IPS DF 6.9 (cell line): ENCODE measurements at regions not wholly inside any gene's neighbourhood (a gene's known extent, or its start where the extent isn't known, plus 50 kb on each side); places are given as distances from the start of the nearest gene placed in this dataset.

Experiments used
- DNase-seq: peaks from one replicate; pipeline ENCODE4 v3.0.0-alpha.2; 2013; ENCODE audit warnings: low read depth, low spot score
- H3K27ac ChIP-seq: one replicate; pipeline ENCODE4 v1.5.1; 2013; ENCODE audit warnings: low read length, control low read depth
- H3K27me3 ChIP-seq: 2 replicates; pipeline ENCODE4 v1.6.1; 2013; ENCODE audit warnings: mild to moderate bottlenecking, low read length; ENCODE audit not compliant: control insufficient read depth, insufficient read depth
- H3K36me3 ChIP-seq: 2 replicates; pipeline ENCODE4 v1.6.1; 2013; ENCODE audit warnings: low read length; ENCODE audit not compliant: control insufficient read depth, insufficient read depth
- H3K4me1 ChIP-seq: 2 replicates; pipeline ENCODE4 v1.6.1; 2013; ENCODE audit warnings: low read length; ENCODE audit not compliant: control insufficient read depth, insufficient read depth
- H3K4me3 ChIP-seq: 2 replicates; pipeline ENCODE4 v1.5.1; 2013; ENCODE audit warnings: mild to moderate bottlenecking, low read length
- H3K9me3 ChIP-seq: 2 replicates; pipeline ENCODE4 v1.6.1; 2013; ENCODE audit warnings: low read length, inconsistent platforms; ENCODE audit not compliant: control insufficient read depth, insufficient read depth
- WGBS: extraction: QIAGEN DNeasy Blood & Tissue Kit; methylation state at CpG from one replicate; pipeline ENCODE4 v1.1.7; 2013; ENCODE audit warnings: mixed read lengths, missing lambda C conversion rate; ENCODE audit not compliant: insufficient read length, insufficient coverage; 5-methylcytosine and 5-hydroxymethylcytosine counted together

GRCh38 chr11:80778432-80778831, 1337.6 kb upstream of the TENM4 start:
- Histone ChIP-seq H3K9me3 (no peaks in the 10 kb centered on the region), H3K27me3 (no peaks in the 10 kb centered on the region), H3K36me3 (no peaks in the 10 kb centered on the region), H3K4me3 (no peak overlapping the region), H3K27ac (no peak overlapping the region), H3K4me1 (peaks cover 4% of the 10 kb centered on the region; the same call in 1 of the 2 replicates)
- WGBS = no CpG with 5 or more reads among the region's 3 CpGs
- DNase-seq = no peak

GRCh38 chr11:80773919-80774318, 1333.1 kb upstream of the TENM4 start:
- Histone ChIP-seq H3K4me3 (no peak overlapping the region), H3K27me3 (no peaks in the 10 kb centered on the region), H3K4me1 (no peaks in the 10 kb centered on the region), H3K27ac (no peak overlapping the region), H3K9me3 (no peaks in the 10 kb centered on the region), H3K36me3 (no peaks in the 10 kb centered on the region)
- no peak for DNase-seq
- WGBS = no CpG with 5 or more reads among the region's 3 CpGs

GRCh38 chr11:80771017-80771416, 1330.2 kb upstream of the TENM4 start:
- no CpG with 5 or more reads among the region's 2 CpGs for WGBS

GRCh38 chr11:80758787-80759186, 1318.0 kb upstream of the TENM4 start:
- Histone ChIP-seq H3K9me3 (no peaks in the 10 kb centered on the region), H3K4me3 (no peak overlapping the region), H3K27me3 (no peaks in the 10 kb centered on the region), H3K4me1 (no peaks in the 10 kb centered on the region), H3K36me3 (no peaks in the 10 kb centered on the region), H3K27ac (no peak overlapping the region)
- DNase-seq = no peak
- WGBS = 100% methylated on average over 1 of the region's 1 CpG

More at GRCh38 chr11:80771017-80771416, 1330.2 kb upstream of the TENM4 start:
- H3K4me3 ChIP-seq = no peak overlapping the region
- no peak for DNase-seq
- no peaks in the 10 kb centered on the region for H3K36me3 ChIP-seq
- no peaks in the 10 kb centered on the region for H3K4me1 ChIP-seq
- no peaks in the 10 kb centered on the region for H3K9me3 ChIP-seq
- no peaks in the 10 kb centered on the region for H3K27me3 ChIP-seq
- H3K27ac ChIP-seq = no peak overlapping the region

- no peaks in the 10 kb centered on the region for H3K36me3 ChIP-seq
- no CpG with 5 or more reads among the region's 3 CpGs for WGBS
- H3K27me3 ChIP-seq = no peaks in the 10 kb centered on the region
- H3K27ac ChIP-seq = no peak overlapping the region
- H3K4me3 ChIP-seq = no peak overlapping the region
- no peak for DNase-seq
- H3K9me3 ChIP-seq = no peaks in the 10 kb centered on the region
- H3K4me1 ChIP-seq = no peaks in the 10 kb centered on the region
These were observed 1307.5 kb upstream of the TENM4 start for GRCh38 chr11:80748207-80748925.

GRCh38 chr11:80746300-80746699, 1305.5 kb upstream of the TENM4 start:
- DNase-seq = no peak
- WGBS = no CpG with 5 or more reads among the region's 4 CpGs
- no peak overlapping the region for H3K4me3 ChIP-seq

GRCh38 chr11:80745416-80745815, 1304.6 kb upstream of the TENM4 start:
- Histone ChIP-seq H3K4me3 (no peak overlapping the region), H3K27ac (no peak overlapping the region), H3K4me1 (no peaks in the 10 kb centered on the region), H3K9me3 (no peaks in the 10 kb centered on the region), H3K36me3 (no peaks in the 10 kb centered on the region), H3K27me3 (no peaks in the 10 kb centered on the region)
- no peak for DNase-seq
- no CpG with 5 or more reads among the region's 4 CpGs for WGBS

More at GRCh38 chr11:80746300-80746699, 1305.5 kb upstream of the TENM4 start:
- Histone ChIP-seq H3K27ac (no peak overlapping the region), H3K4me1 (no peaks in the 10 kb centered on the region), H3K9me3 (no peaks in the 10 kb centered on the region), H3K36me3 (no peaks in the 10 kb centered on the region), H3K27me3 (no peaks in the 10 kb centered on the region)

GRCh38 chr11:80733790-80734189, 1293.0 kb upstream of the TENM4 start:
- no peak overlapping the region for H3K27ac ChIP-seq
- no peak overlapping the region for H3K4me3 ChIP-seq
- no peaks in the 10 kb centered on the region for H3K4me1 ChIP-seq
- no peaks in the 10 kb centered on the region for H3K27me3 ChIP-seq
- H3K36me3 ChIP-seq = no peaks in the 10 kb centered on the region
- DNase-seq = no peak
- whole genome bisulfite sequencing = no CpG with 5 or more reads among the region's 2 CpGs
- no peaks in the 10 kb centered on the region for H3K9me3 ChIP-seq

- Histone ChIP-seq H3K27me3 (no peaks in the 10 kb centered on the region), H3K4me3 (no peak overlapping the region), H3K4me1 (no peaks in the 10 kb centered on the region), H3K9me3 (no peaks in the 10 kb centered on the region), H3K27ac (no peak overlapping the region), H3K36me3 (no peaks in the 10 kb centered on the region)
- no peak for DNase-seq
- no CpG with 5 or more reads among the region's 3 CpGs for WGBS
These were observed 1292.5 kb upstream of the TENM4 start for GRCh38 chr11:80733361-80733760.

GRCh38 chr11:80727315-80727714, 1286.5 kb upstream of the TENM4 start:
- peak; percentile 27 for DNase-seq

GRCh38 chr11:80726236-80726635, 1285.4 kb upstream of the TENM4 start:
- Histone ChIP-seq H3K27ac (no peak overlapping the region), H3K9me3 (no peaks in the 10 kb centered on the region), H3K27me3 (no peaks in the 10 kb centered on the region), H3K4me3 (no peak overlapping the region), H3K4me1 (no peaks in the 10 kb centered on the region), H3K36me3 (no peaks in the 10 kb centered on the region)
- no peak for DNase-seq

More at GRCh38 chr11:80727315-80727714, 1286.5 kb upstream of the TENM4 start:
- no peaks in the 10 kb centered on the region for H3K4me1 ChIP-seq
- no peak overlapping the region for H3K27ac ChIP-seq
- H3K27me3 ChIP-seq = no peaks in the 10 kb centered on the region
- H3K4me3 ChIP-seq = no peak overlapping the region
- no peaks in the 10 kb centered on the region for H3K9me3 ChIP-seq
- no peaks in the 10 kb centered on the region for H3K36me3 ChIP-seq
- WGBS = no CpG with 5 or more reads among the region's 3 CpGs
